ENCODE measurements at regions not wholly inside any gene's neighbourhood (a gene's known extent, or its start where the extent isn't known, plus 50 kb on each side); places are given as distances from the start of the nearest gene placed in this dataset.
"Not testable (repeated sequence)": the region's sequence is repeated elsewhere in the genome, so short reads cannot be mapped to it uniquely, and the experiment has no call there.

- DNase-seq (ENCODE audit: low read depth), result no peak
These were observed 845.3 kb downstream of the DIAPH3 start for GRCh38 chr13:59318320-59318930.

DNA sequence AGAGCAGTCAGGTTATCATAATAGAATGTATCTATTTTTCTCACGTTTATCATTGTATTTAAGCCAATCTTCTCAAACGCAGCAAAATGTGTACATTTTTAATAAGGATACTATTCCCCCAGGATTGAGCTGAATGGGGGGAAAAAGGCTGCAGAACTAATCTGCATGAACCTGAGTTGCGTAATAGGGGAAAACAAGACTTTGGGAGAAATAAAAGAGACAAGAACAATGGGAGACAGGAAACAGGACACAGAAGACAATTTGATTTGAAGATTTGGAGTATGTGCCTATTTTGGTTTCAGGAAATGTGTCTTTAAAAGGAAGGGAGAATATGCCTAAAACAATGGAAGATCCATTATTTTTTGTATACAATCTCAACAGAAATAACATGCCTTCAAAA is 844.5 kb downstream of the DIAPH3 start:
- DNase-seq (ENCODE audit: low read depth), result no peak

- no peak for DNase-seq (ENCODE audit: low read depth)
These were observed 843.7 kb downstream of the DIAPH3 start for GRCh38 chr13:59320021-59320420.

DNA sequence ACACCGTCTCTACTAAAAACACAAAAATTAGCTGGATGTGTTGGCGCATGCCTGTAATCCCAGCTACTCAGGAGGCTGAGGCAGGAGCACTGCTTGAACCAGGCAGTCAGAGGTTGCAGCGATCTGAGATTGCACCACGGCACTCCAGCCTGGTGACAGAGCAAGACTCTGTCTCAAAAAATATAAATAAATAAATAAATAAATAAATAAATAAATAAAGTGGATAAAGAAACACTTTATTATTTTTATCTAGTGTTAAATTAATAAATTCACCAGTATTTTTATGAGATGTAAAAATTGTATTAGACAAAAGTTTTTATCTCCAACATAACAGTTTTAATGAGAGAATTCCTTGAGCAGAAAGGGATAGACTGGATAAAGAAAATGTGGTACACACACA is 839.3 kb downstream of the DIAPH3 start:
- DNase-seq (ENCODE audit: low read depth), result not testable (repeated sequence)

- DNase-seq (ENCODE audit: low read depth), result no peak
These were observed 837.0 kb downstream of the DIAPH3 start for GRCh38 chr13:59326717-59327116.

DNA sequence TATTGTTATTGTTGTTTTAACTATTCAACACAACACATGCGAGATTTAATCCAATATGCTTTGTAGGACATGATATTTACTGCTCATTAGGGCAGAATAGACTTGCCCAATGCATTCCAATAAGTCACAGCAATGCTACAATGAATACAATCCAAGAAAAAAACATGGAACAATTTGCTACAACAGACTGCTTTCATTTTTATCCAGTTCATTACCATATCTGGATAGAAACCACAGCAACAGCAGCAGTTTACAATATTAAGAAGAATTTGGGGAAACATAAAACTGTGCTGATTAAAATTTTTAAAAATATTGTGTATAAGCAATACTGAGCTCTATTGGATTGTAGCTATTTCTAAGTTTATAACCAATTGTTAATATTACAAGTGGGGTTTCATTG is 833.0 kb downstream of the DIAPH3 start:
- no peak for DNase-seq (ENCODE audit: low read depth)

DNA sequence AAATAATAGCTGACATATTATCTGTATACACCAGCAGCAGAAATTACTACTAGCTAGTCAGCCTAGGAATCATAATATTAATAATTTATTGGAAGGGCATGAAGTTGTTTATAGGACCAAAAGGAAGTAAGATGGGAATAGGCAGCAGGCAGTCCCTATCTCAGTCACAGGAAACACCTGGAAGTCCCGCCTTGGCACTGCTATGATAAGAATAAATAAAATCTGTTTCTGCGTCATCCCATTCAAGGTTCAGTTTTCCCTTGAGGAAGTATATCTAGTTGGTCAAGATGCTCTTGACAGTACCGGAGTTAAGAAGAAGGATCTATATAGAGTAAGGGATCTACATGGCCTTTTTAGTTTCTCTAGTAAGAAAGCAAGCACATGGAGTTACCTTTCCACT is 830.8 kb downstream of the DIAPH3 start:
- DNase-seq (ENCODE audit: low read depth), result no peak

DNA sequence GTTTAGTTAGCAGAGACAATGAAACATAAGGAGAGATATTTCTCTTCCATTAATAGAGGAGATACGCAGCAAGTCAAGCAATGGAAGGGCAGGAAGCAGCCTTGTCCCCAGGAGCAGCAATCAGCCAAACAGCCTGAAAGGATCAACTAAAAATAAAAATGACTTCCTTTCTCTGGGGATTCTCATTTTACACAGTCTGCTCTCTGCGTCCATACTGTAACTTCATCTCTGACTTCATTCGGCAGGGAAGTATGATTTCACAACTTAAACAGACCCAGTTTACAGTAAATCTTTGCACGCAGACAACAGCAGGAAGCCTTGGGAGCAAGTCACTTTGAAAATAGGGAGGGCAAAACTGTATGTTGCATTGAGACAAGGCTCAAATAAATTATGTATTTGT is 826.7 kb downstream of the DIAPH3 start:
- no peak for DNase-seq (ENCODE audit: low read depth)

DNA sequence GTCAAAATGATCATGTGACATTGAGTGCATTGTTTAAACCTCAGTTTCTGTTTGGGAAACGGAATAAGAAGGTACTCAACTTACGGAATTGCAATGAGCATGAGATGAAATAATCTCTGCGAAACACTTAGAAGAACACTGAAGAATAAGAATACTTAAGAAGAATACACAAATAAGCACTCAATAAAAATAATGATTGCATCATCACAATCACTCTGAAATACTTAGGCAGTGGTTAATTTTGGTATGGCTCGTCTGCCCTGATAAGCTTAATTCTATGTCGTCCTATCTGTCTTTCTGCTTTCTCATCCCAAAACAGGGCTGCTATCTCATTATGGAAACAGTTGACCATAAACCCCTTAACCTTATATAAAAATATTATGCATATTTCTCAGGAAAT is 823.6 kb downstream of the DIAPH3 start:
- no peak for DNase-seq (ENCODE audit: low read depth)

DNA sequence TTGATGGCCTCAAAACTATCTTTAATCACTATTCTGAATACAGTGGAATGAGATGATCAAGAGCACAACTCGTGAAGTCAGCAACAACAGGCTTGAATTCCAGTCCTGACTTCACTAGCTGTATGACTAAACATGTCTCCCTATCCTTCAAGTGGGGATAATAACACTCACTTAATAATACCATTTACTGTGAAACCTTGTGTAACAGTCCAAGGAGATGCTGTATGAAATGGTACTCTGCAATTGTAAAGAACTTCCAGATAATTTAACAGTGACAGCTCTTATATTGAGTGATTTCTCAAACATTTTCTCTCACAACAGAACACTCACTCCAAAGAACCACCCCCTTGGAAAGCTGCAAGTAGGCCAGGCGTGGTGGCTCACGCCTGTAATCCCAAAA is 823.1 kb downstream of the DIAPH3 start:
- DNase-seq (ENCODE audit: low read depth), result no peak

DNA sequence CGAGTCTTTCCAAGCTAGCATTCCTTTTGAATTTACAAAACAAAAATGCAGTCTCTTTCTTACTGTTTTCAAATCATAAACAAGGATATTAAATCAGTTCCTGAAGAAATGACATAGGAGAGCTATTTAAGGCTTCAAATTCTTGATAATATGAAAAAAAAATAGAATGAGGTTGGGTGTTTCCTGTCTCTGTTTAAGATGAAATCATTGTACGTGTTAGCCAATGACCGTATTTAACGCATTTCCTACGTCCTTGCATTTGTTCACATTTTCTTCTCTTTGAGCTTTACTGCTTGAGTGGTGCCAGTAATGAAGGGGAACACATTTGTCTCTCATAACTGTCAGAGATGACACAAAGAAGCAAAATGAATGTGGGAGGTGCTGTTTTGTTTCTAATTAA is 821.3 kb downstream of the DIAPH3 start:
- no peak for DNase-seq (ENCODE audit: low read depth)

- no peak for DNase-seq (ENCODE audit: low read depth)
These were observed 820.6 kb downstream of the DIAPH3 start for GRCh38 chr13:59343132-59343531.

DNA sequence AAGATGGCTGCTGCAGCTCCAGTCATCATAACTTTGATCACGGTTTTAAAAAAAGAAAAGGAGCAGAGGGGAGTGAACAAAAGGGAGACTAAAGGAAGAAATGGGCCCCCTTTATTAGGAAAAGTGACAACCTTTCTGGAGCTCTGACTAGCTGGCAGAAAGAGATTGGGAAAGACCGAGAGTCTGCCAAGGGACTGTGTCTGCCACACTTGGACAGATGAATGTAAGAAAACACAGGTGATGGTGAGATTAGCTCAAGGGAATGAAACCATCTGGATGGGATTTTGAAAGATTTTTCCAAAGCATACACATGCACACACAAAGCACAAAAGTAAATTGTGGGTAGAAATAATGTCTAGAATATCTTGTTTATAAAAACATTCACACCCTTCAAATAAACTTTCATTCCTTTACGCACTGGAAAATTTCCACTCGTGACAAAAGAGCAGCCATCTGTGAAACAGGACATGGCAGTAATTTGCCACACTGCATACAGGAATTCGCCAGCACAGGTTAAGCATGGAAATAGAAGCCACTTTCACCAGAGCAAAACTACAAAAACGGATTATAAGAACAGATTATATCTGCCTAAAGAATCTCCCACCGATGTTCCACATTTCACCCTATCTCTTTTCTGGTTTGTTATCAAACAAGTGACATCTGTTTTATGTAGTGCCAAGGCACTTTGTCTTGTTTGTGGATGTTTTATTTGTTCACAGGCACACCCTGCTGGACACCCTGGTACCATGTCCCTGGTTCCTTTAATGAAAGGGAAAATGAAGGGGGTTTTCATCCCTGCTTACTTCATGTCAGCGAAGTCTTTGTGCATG is 819.5 kb downstream of the DIAPH3 start:
- DNase-seq (ENCODE audit: low read depth), result no peak

GRCh38 chr13:59345311-59345710 is 818.4 kb downstream of the DIAPH3 start:
- no peak for DNase-seq (ENCODE audit: low read depth)

GRCh38 chr13:59346999-59347723 is 816.6 kb downstream of the DIAPH3 start:
- no peak for DNase-seq (ENCODE audit: low read depth)

DNA sequence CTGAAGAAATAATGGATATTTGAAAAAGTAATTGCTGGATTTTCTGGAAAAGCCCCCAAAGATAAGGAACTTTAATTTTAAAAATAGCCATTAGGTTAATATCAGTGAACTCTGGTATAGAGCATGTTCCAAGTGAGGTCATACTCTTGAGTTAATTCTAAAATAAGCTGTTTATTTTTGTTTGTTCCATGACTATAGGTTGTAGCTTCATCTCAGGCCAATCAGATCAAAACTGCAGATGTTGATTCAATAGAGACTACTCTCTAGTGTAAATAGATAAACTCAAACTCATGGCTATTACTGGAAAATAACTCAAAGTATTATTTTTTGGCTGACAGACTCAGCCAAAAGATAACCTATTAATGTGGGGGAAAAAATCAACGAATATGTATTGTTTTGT is 815.1 kb downstream of the DIAPH3 start:
- DNase-seq (ENCODE audit: low read depth), result no peak

DNA sequence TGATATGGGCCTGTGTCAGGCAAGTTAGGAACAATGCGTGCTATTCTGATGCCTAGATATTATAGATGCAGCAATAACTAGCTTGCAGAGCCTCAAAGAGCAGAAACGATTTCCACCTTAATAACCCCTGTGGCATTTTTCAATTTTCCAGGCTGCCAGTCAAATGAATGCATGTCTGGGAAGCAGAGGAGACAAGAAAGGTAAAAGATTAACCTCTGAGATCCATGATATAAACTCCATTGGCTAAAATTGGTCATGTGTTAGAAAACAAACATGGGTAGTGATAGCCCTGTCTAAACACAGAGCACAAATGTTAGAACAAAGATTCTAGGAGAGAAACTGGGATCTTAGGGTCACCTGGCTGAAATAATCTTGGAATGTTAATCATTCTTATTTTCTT is 811.1 kb downstream of the DIAPH3 start:
- no peak for DNase-seq (ENCODE audit: low read depth)

GRCh38 chr13:59354665-59355369 is 808.9 kb downstream of the DIAPH3 start:
- DNase-seq (ENCODE audit: low read depth), result no peak

- DNase-seq (ENCODE audit: low read depth), result no peak
These were observed 807.1 kb downstream of the DIAPH3 start for GRCh38 chr13:59356607-59357006.

DNA sequence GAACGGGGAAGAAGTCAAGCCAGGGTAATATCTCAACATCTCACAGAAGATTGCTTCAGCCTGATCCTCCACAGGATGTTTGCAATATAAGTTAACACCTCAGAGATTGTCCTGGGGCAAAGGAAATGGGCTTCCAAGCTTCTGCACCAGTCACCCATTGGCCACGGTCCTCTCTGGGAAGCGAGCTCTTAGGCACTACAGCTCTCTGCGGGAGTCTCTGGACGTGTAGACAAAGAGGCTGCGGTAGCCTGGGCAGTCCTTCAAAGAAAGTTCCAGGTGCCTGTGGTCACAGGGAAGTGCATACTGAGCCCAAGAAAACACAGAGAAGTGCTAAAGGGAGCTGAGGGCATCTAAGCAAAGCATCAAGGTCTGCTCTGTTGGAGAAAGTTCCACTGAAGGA is 805.7 kb downstream of the DIAPH3 start:
- DNase-seq (ENCODE audit: low read depth), result no peak

DNA sequence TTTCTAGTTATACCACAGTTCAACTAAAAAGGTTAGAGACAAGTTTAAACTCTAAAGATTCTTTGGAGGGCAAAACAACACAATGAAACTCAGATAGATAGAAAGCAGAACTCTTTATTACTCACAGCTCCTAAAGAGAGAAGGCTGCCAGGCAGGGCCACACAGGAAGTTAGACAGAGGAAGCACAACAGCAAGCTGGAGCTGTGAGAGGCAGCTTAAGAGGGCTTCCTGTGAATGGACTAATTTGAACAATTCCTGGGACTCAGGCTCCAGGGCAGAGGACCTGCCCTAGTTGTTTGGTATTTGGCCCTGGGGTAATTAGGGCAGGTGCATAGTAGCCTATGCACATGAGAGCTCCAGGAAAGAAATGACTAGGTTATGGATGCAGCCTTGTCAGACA is 803.6 kb downstream of the DIAPH3 start:
- no peak for DNase-seq (ENCODE audit: low read depth)

DNA sequence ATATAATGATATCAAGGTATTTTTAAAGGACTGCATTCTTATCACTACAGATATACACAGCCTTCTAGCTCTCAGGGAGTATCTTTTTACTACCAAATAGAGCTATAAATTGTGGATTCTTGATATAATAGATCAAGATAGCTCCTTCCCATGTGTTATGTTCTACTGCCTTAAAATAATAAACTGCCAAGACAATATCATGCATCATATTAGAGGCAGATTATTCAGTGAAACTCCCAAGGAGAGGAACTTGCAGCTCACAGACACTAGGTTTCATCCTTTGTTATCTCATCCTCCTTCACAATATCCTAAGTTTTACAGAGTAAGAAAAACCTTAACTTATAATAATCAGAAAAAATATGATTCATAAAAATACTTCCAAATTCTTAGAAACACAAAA is 802.8 kb downstream of the DIAPH3 start:
- DNase-seq (ENCODE audit: low read depth), result no peak

- no peak for DNase-seq (ENCODE audit: low read depth)
These were observed 800.4 kb downstream of the DIAPH3 start for GRCh38 chr13:59363313-59363712.

All from activated T-helper 1 cell treated with Interleukin-2 at 50 U/mL for 16 hours (primary cell).